BJ (cell line): ENCODE measurements at regions not wholly inside any gene's neighbourhood (a gene's known extent, or its start where the extent isn't known, plus 50 kb on each side); places are given as distances from the start of the nearest gene placed in this dataset.
A peak's percentile ranks its signal among the peaks of the same experiment; 100 is the strongest.

Experiments
- CTCF ChIA-PET: fragments of 350-600 bp; formaldehyde crosslinking; extraction: SDS; loops from one replicate; lab custom pipeline; 2021; ENCODE audit warnings: antibody characterized with exemption, inconsistent platforms; lab: Yijun Ruan, JAX
- POLR2A ChIA-PET: fragments of 300-600 bp; sonication (Branson Sonifier 250); formaldehyde crosslinking; extraction: SDS; loops from one replicate; lab custom pipeline; 2021; ENCODE audit warnings: antibody characterized with exemption; lab: Charles Lee
- DNase-seq: peaks from one replicate; pipeline ENCODE4 v3.0.0-alpha.2; 2011; ENCODE audit warnings: low read depth
- H3K27me3 ChIP-seq: 2 replicates; pipeline ENCODE4 v1.6.0; 2011; ENCODE audit warnings: low read length; ENCODE audit not compliant: control insufficient read depth, insufficient read depth
- H3K36me3 ChIP-seq: 2 replicates; pipeline ENCODE4 v1.5.1; 2011; ENCODE audit warnings: low read length; ENCODE audit not compliant: control insufficient read depth, insufficient read depth
- H3K4me3 ChIP-seq: 2 replicates; pipeline ENCODE4 v1.5.1; 2011; ENCODE audit warnings: low read depth, mild to moderate bottlenecking, control low read depth, low read length
- TF ChIP-seq, protein P1 (sequence below): IDR thresholded peaks from 2 replicates; pipeline ENCODE4 v1.5.1; 2011; ENCODE audit warnings: low read depth, mild to moderate bottlenecking, control low read depth, inconsistent platforms, low read length, moderate library complexity; ENCODE audit not compliant: insufficient read depth

DNA sequence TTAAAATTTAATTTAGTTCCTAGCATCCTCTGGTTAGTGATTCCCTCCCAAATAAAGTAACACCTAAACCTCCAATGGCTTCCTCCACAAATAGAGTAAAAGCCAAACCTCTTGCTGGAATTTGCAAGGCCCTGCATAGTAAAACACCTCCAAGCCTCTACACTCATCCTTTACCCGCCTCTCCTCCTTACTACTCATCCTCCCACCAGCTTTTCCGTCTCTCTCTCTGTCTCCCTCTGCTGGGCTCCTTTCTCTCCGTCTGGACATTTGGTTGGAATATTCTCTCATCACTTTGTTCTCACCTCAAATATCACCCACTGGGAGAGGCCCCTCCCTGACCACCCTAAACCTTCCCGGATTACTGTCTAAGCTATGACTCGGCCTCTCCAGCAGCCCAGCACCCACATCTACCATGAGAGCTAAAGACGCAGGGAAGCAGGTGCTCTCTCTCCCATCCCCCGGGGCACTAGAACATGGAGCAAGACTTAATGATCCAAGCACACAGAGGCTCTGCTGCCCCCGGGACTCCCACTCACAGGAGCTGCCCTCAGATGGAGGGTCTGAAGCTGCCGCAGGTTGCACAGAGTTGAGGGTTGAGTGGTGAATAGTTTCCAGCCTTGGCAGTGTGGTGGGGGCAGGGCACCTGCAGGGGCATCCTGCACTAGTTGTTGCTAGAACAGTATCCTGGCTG, 167.2 kb downstream of the FBXO15 start:
- no peak for DNase-seq
- ChIA-PET POLR2A (no interaction called here), CTCF (interaction anchor here (0.7 to 1.6 kb wide), 3 partner anchors 10 to 435 kb away, joined by 3 to 10 read pairs (median 4); no protein-coding TSS in a partner anchor)
- TF ChIP-seq, protein P1, sequence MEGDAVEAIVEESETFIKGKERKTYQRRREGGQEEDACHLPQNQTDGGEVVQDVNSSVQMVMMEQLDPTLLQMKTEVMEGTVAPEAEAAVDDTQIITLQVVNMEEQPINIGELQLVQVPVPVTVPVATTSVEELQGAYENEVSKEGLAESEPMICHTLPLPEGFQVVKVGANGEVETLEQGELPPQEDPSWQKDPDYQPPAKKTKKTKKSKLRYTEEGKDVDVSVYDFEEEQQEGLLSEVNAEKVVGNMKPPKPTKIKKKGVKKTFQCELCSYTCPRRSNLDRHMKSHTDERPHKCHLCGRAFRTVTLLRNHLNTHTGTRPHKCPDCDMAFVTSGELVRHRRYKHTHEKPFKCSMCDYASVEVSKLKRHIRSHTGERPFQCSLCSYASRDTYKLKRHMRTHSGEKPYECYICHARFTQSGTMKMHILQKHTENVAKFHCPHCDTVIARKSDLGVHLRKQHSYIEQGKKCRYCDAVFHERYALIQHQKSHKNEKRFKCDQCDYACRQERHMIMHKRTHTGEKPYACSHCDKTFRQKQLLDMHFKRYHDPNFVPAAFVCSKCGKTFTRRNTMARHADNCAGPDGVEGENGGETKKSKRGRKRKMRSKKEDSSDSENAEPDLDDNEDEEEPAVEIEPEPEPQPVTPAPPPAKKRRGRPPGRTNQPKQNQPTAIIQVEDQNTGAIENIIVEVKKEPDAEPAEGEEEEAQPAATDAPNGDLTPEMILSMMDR = peak; percentile 44
- H3K36me3 ChIP-seq = no peaks in the 10 kb centered on the region
- H3K27me3 ChIP-seq = no peaks in the 10 kb centered on the region
- no peak overlapping the region for H3K4me3 ChIP-seq

DNA sequence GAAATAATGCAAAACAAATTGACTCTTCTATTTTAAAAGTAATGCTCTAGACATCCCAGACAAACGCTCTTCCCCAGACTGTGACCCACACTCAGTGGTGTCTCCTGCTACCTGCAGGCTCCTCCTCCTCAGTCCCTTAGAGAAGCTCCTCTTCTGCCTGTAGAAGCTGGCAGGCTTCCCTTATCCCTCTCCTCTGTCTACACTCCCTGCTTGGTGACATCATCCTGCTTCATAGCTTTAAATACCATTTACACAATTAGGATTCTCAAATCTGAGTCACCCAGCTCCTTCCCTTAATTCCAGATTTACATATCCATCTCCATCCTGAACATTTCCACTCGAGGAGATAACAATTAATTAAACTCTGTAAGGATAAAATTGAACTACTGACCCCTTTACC, 167.9 kb downstream of the FBXO15 start:
- TF ChIP-seq, protein P1 = no peak
- no peaks in the 10 kb centered on the region for H3K36me3 ChIP-seq
- CTCF ChIA-PET = interaction anchor here (1.2 to 1.6 kb wide), 3 partner anchors 9 to 21 kb away, joined by 3 to 10 read pairs (median 4); no protein-coding TSS in a partner anchor
- POLR2A ChIA-PET = interaction anchor here (0.5 kb wide), 1 partner anchor 1214 kb away, joined by 3 read pairs; no protein-coding TSS in a partner anchor
- peak; percentile 25 for DNase-seq
- H3K4me3 ChIP-seq = no peak overlapping the region
- no peaks in the 10 kb centered on the region for H3K27me3 ChIP-seq

DNA sequence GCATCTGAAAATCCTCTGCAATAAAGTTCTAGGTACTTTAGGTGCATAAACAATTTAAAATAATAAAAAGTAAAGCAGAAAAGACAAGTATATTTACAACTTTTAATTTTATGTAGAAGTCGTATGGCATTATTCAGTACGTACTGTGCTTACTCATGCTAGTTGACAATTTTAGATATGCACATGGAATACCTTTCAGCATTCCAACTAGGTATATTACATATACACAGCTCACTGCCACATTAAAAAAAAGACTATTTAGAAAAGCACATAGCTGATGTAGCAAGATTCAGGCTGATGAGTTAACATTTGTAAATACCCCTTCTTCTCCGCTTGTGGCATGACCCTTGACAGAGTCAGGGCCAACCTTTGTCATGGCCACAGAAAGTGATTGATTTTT, 171.2 kb downstream of the FBXO15 start:
- POLR2A ChIA-PET = no interaction called here
- CTCF ChIA-PET = no interaction called here
- Histone ChIP-seq H3K36me3 (no peaks in the 10 kb centered on the region), H3K4me3 (no peak overlapping the region), H3K27me3 (no peaks in the 10 kb centered on the region)
- no peak for DNase-seq
- TF ChIP-seq, protein P1 = no peak

DNA sequence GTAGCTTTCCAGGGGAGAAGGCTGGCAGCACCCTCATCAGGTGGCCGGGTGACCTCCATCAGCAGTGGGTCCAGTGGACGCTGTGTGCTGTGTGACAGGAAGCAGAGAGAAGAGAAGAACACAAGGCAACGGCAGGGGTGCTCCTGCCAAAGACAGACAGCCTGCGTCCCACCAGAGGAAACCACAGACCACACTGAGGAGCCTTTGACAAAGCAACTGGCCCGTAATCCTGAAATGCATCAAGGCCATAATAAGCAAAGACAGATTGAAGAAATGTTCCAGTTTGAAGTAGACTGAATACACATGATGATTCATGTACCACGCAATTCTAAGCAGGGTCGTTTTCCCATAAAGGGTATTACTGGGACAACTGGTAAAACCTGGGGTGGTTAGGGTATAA, 172.4 kb downstream of the FBXO15 start:
- no peak for DNase-seq
- TF ChIP-seq, protein P1 = no peak
- CTCF ChIA-PET = no interaction called here

DNA sequence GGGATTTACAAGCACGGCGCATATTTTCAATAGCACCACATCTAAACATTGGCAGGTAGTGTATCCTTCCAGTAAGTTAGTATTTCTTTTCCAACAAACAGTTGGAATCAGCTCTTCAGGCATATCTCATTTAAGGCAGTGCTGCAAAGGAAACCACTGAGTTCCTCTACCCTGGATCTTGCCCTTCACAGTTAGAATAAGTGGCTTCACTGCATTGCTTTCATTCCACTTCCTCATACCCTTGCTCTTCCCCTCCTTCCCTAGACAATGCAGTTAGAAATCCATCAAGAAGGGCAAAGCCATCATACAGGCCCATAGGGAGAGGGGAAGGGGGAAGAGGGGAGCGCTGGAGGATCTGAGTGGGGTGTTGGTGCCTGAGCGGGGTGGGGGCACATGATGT, 173.7 kb downstream of the FBXO15 start:
- TF ChIP-seq, protein P1 = no peak
- DNase-seq = no peak
- Histone ChIP-seq H3K36me3 (no peaks in the 10 kb centered on the region), H3K4me3 (no peak overlapping the region), H3K27me3 (no peaks in the 10 kb centered on the region)
- ChIA-PET POLR2A (no interaction called here), CTCF (no interaction called here)

More for the DNA sequence above, 172.4 kb downstream of the FBXO15 start:
- Histone ChIP-seq H3K27me3 (no peaks in the 10 kb centered on the region), H3K4me3 (no peak overlapping the region), H3K36me3 (no peaks in the 10 kb centered on the region)
- POLR2A ChIA-PET = no interaction called here
